ENCODE measurements at regions not wholly inside any gene's neighbourhood (a gene's known extent, or its start where the extent isn't known, plus 50 kb on each side); places are given as distances from the start of the nearest gene placed in this dataset.
"Not testable (repeated sequence)": the region's sequence is repeated elsewhere in the genome, so short reads cannot be mapped to it uniquely, and the experiment has no call there.

DNA sequence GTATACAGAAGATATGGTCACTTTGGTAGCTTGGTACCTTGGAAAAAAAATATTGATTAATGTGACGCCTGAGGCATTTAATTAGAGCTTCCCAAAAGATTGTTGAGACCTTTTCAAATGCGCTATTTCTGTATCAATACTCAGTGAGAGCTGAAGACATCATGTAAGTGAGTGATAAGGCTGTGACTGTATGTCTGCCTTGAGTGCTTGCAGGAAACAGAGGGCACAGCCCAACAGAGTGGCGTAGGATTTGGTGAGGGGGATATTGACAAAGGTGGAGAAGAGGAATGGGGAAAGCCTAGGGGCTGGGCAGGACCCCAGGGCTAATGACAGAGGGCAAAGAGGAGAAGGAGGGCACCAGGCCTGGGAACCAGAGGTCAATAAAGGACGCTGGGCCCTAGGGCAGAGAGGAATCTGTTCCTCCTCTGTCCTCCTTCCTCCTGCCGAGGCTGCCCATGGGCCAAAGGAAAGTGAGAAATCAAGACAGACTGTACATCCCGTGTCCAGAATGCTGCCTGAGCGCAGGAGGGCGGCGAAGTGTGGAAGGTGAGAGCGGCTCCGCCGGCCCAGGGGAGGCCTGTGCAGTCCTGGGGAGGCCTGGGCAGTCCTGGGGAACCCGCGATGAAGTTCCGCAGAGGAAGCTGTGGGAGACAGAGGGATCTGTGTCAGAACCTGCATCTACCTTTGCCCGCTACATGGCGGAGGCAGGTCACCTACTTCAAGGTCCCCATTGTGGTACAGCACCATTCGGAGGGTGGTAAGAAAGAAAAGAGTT, 228.6 kb upstream of the PIEZO2 start:
- DNase-seq: no peak

DNA sequence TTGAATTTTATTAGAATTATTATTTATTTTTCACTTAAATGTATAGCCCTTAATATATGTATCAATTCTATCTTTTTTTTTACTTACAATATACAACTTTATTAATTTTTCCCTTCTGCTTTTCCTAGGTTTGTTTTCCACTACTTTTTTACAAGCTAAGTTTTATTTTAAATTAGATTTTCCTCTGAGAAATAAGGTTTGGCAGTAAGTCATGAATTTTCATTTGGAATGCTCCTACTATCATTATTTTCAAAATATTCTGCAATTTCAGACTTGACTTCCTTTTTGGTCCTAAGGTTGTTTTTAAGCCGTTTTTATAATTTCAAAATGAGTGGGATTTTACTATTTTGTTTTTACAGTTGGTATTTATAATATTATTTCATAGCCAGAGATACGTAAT, 222.8 kb upstream of the PIEZO2 start:
- no peak for DNase-seq

DNA sequence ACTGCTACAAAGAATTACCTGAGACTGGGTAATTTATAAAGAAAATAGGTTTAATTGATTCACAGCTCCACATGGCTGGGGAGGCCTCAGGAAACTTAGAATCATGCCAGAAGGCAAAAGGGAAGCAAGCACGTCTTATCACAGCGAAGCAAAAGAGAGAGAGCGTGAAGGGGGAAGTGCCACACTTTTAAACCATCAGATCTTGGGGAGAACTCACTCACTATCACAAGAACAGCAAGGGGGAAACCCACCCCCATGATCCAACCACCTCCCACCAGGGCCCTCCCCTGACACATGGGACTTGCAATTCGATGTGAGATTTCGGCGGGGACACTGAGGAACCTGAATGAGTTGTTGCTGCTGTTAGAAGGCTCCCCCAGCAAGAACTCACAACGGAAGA, 220.2 kb upstream of the PIEZO2 start:
- no peak for DNase-seq

DNA sequence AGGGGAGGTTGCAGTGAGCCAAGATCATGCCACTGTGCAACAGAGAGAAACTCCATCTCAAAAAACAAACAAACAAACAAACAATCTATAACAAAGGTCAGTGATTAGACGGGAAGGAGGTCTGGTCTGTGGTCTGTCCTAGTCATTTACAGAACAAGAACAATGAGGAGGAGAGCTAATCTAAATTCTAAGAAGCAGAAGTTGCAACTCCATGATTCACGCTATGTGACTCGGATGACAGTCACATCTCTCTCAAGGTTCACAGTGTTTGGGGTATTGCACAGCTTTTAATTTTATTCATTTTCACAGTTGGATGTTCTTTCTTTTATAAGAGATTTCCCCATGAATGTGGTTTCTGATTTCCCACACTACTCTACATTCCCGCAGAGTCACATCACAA, 218.7 kb upstream of the PIEZO2 start:
- DNase-seq: no peak

DNA sequence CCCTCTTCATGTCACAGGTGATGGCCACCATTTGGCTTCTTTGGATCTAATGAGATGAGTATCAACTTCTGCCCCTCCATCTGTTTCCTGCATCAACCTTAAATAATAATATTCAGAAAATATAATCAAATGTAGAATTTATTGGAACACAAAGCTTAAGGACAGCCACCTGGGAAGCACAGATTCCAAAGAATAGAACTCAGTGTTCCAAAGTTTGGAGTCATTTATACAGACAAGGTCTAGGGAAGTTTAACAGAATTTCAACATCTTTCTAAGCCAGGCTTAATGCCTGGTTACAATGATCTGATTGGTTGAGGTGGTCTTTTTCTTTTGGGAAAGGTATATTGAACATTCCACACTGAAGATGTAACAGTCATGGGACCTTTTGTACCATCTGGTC, 218.0 kb upstream of the PIEZO2 start:
- no peak for DNase-seq

DNA sequence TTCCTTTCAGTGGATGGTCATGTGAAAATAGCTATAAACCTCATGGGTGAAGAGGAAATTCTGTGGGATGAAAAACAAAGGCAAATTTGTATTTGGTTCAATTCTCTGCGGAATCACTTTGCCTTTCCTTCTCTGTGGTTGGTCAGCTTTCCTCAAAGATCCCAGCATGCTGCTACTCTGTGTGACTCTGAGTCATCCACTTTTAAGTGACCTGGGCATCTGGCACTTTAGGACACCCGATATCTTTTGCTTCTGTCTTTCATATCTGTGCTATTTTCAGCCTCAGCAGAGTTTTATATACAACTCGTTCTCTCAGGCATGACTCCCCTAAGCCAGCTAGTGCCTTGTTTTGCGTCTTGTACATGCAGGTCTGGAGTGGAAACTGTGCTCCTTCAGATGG, 217.0 kb upstream of the PIEZO2 start:
- peak; percentile 32 to 71 for DNase-seq

DNA sequence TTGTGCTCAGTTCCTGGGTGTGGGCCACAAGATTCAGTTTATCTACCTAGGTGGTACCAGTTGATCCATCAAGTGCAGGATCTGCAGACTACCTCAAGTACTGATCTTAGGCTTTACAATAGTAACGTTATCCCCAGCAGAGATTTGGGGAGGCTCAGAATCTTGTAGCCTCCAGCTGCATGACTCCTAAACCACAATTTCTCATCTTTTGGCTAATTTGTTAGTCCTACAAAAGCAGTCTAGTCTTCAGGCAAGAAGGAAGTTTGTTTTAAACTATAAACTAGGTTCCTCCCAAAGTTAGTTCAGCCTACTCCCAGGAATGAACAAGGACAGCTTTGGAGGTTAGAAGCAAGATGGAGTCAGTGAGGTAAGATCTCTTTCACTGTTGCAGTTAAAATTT, 213.5 kb upstream of the PIEZO2 start:
- no peak for DNase-seq

DNA sequence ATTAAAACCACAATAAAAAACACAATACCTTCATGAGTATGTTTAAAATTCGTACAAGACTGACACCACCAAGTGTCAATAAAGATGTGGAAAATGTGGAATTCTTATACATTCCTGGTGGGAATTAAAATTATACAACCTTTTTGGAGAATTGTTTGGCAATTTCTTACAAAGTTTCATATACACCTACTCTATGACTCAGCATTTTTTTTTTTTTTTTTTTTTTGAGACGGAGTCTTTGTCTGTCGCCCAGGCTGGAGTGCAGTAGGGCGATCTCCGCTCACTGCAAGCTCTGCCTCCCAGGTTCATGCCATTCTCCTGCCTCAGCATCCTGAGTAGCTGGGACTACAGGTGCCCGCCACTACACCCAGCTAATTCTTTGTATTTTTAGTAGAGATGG, 212.5 kb upstream of the PIEZO2 start:
- not testable (repeated sequence) for DNase-seq

DNA sequence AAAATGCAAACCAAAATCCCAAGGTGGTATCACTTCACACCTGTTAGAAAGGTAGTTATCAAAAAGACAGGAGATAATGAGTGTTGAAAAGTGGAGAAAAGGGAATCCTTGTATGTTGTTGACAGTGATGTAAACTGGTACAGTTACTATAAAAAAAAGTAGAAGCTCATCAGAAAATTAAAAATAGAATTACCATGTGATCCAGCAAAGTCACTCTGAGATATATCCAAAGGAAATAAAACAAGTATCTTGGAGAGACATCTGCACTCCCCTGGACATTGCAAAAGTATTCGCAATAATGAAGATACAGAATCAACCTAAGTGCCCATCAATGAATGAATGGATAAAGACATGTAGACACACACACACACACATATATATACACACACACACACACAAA, 208.3 kb upstream of the PIEZO2 start:
- DNase-seq: no peak

DNA sequence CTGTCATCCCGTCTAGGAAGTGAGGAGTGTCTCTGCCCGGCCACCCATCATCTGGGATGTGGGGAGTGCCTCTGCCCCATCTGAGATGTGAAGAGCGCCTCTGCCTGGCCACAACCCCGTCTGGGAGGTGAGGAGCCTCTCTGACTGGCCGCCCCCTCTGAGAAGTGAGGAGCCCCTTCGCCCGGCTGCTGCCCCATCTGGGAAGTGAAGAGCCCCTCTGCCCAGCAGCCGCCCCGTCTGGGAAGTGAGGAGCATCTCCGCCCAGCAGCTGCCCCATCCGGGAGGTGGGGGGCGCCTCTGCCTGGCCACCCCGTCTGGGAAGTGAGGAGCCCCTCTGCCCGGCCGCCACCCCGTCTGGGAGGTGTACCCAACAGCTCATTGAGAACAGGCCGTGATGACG, 195.2 kb upstream of the PIEZO2 start:
- not testable (repeated sequence) for DNase-seq

DNA sequence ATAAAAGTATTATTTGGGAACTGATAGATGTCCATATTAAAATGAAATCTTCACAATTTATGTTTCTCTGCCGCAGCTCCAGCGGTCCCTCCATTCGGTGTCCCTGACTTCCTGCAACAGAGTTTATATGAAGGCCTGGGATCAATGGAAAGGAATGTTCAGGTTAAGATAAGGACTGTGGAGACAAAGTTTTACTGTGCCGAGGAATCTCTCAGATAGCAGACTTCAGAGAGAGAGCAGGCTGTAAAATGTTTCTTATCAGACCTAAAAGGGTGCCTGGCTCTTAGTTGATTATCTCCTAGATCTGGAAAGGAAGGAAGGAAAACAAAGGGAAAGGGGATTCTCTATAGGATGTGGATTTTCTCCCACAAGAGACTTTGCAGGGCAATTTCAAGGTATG, 193.7 kb upstream of the PIEZO2 start:
- DNase-seq: no peak

DNA sequence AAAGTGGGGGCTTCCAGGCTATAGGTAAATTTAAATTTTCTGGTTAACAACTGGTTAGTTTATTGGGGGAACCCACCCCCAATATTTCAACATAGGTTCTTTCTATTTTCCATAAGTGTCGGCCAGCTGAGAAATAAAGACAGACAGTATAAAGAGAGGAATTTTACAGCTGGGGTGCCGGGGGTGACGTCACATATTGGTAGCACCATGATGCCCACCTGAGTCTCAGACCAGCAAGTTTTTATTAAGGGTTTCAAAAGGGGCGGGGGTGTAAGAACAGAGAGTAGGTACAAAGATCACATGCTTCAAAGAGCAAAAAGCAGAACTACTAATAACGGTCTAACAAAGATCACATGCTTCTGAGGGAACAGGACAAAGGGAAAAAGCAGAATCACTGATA, 192.7 kb upstream of the PIEZO2 start:
- not testable (repeated sequence) for DNase-seq

DNA sequence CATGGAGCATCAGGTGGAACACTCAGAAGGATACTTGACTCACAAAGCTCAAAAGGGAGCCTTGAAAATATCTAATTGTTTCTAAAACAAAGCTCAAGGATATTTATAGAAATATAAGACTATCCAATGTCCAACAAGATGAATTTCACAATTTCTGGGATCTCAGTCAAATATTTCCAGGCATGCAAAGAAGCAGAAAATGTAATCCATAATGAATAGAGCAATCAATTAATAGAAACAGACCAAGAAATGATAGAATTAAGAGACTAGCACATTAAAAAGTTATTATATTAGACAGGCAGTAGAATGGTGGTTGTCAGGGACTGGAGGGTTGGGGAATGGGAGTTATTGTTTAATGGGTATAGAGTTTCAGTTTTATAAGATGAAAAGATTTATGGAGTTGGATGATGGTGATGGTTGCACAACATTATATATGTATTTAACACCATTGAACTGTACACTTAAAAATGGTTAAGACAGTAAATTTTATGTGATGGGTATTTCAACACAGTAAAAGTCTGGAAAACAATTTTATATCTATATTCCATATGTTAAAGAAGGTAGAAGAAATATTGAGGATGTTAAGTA, 189.9 kb upstream of the PIEZO2 start:
- no peak for DNase-seq

DNA sequence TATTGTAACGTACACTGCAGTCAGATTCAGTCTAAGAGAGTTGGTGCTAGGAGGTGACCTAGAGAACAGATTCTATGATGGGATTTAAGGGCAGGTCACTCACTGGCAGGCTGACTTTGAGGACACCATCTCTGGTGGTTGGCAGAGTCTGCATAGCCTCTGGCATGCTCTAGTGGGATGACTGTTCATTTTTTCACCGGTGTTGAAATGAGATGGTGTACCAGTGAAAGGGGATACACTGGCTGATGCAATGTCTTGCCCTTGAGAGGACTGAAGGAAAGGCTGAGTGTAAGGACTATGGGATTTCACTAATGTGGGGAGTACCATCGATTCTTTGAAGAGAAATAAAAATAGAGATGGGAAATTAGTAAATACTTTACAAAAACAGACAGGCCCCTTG, 186.9 kb upstream of the PIEZO2 start:
- DNase-seq: no peak

DNA sequence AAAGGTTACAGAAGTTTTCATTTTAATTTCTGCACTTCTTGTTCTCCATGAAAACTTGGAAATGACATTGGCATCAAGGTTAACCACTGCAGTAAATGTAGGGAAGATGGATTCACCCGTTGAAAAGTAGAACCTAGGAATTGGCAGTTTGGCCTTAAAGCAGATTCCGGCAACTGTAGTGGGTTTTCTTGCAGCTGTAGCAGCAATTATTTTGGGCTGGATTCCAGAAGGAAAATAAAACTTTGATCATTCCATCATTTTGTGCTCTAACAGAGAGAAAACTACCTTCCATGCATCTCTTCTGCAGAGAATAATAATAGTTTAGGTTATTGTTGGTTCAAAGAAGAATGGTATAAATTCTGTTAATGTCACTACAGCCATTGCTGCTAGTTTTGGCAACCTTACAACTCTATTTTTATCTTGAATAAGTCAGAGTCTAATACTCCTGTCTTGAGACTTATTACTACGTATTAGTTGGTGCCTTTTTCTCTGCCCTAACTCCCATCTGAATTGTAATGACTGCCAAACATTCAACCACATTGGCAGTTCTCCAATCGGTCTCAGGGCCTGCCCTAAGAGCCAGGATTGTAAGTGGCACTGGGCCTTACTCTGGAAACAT, 178.1 kb upstream of the PIEZO2 start:
- DNase-seq: no peak

DNA sequence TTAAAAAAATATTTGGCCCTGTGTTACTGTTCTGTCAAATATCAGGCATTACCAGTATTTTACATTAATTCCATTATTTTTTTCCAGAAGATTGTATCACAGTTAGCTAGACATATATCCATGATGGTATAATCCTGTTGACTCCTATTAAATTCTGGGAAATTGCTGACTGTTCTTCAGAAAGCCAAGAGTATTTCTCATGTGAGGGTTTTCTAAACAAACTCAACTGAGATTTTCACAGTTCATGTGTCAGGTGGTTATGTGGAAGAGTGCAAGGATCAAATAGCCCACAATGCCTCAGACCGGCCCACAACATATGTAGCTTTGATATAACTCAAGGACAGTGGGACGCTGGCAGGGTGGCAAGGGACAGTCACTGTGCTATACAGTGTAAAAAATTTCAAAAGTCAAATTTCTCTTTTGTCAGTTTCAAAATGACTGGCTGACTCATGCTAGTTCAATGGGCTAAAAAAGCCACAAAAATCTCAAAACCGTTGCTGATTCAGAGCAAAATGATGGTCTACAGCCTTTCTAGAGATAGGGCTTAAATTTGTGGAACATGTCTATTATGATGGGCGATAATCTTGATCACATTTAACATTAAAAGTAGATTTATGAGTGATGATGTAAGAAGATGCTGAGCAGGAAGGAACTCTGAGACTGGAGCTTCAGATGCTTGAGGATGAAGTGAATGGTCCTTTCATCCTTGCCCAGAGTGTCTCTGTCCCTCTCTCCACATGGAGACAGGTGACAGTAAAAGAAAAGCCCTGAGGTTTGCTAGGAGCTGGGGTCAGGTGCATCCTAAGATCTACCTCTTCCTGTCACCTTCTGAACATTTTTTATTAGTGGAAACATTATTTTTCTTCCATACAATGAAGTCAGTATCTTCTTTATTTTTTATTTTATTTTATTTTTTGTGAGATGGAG, 175.8 kb upstream of the PIEZO2 start:
- no peak for DNase-seq

DNA sequence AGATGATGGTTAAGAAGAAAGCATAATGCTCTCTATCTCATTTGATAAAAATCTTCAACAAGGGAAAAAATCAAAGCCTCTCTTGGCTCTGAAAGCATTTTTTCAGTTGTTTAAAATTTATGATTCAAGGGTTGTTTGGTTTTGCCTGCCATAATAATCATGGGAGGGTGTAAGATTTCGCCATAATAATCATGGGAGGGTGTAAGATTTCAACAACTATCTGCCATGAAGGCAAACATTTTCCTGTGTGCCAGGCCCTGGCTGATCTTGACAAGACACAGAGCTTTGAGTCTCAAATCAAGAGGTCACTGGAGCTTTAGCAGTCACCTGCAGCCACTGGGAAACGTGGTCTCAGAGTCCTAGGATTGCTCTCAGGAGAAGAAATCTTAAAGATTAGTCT, 175.1 kb upstream of the PIEZO2 start:
- no peak for DNase-seq

DNA sequence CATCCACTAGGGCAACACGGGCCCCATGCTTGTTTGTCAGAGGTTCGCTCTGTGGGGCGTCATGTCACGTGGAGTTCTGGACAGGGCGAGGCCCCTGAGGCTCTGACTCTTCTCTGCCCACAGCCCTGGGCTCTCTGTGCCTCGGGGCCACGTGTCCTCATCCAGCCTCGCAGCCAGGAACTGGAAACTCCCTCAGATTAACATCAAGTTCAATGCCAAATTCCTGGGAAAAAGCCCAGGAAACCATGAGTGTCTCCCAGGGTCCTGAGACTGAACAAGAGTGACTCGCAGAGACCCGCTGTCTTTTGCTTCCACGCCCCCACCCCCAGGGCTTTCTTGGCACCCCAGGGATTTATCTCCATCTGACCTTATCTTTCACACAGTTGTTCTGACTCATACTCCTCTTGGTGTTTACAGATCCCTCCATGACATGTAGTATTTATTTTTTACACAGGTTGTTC, 174.0 kb upstream of the PIEZO2 start:
- DNase-seq: no peak

DNA sequence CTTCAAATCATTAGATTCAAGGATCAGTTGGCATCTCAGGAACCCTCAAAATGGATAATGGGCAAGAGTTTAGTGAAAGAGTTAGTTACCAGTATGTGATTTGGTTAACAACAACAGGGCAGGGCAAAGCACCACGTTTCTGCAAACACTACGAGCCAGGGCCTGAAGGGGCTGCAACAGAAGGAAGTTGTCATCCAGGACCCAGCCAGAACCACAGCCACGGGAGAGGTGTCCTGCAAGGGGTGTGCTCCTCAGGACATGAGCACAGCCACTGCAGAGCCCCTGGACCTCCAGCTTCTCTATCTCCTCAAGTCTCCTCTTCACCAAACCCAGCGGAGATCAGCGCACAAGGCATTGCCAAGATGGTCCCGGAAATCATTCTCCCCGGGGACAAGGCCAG, 173.3 kb upstream of the PIEZO2 start:
- DNase-seq: no peak

DNA sequence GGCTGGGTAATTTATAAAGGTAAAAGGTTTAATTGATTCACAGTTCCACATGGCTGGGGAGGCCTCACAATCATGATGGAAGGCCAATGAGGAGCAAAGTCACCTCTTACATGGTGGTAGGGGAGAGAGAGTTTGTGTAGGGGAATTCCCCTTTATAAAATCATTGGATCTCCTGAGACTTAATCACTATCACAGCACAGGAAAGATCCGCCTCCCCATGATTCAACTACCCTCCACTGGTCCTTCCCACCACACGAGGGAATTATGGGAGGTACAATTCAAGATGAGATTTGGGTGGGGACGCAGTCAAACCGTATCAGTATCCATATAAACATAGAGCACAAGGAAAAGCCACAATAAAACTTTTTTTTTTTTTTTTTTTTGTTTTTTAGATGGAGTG, 172.6 kb upstream of the PIEZO2 start:
- DNase-seq: no peak

DNA sequence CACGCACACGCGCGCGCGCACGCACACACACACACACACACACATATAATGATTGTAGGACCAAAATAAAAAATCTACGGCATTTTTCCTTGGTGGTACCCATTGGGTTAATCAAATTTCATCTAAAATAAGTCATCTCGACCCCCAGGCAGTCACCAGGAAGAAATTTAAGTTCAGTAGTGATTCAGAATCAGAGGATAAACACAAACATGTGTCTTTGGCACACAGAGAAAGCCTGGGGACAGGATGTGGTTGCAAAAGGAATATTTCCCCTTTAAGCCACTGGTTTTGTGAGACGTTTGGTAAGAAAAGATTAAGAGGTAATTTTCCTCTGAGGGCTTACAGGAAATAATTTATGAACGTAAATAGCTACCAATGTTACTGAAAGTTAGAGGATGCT, 171.6 kb upstream of the PIEZO2 start:
- DNase-seq: no peak

DNA sequence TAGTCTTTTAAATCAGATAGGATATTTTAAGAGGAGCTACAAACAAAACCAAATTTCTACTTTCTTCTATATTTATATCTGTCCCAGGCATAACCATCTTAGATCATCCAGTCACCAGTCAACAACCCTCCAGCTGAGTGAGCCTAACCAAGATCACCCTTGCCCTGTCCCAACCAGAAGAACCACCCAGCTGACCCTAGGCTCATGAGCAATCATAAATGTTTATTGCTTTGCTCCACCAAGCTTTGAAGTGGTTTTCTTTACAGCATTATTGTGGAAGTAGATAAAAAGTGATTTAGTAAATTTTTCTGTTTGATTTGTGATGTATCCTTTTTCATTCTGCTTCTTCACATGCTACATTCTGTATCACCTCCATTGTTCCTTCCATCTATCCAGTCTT, 167.2 kb upstream of the PIEZO2 start:
- DNase-seq: no peak

DNA sequence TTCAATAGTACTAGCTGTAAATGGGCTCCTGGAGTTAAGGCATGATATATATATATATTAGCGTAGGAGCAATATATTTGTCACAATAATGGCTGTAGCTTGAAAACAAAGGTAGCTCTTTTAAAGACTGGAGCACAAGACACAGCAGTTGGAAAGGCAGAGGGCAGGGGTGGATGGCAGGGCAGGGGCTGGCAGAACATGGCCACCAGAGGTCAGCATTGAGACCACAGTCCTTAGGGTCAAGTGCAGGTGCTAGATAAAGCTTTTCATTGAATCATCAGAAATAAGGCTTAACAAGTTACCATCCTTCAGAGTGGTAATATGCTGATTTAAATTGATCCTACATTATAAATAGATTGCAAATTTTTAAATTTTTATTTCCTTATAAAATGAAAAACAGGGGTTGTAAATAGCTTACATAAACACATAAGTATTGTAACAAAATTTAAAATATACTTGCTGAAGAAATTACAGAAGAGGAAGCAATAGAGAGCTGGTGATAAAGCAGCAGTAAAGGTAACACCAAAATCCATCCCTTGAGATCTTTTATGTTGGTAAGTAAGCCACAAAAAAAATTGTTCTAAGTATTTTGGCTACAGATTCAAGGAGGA, 161.2 kb upstream of the PIEZO2 start:
- DNase-seq: peak; percentile 7 to 25
